A549 (cell line): ENCODE measurements at regions not wholly inside any gene's neighbourhood (a gene's known extent, or its start where the extent isn't known, plus 50 kb on each side); places are given as distances from the start of the nearest gene placed in this dataset.

Source experiments
- POLR2A ChIP-seq: IDR thresholded peaks from 2 replicates; pipeline ENCODE4 v1.6.1; 2012; ENCODE audit warnings: mild to moderate bottlenecking, low read length
- ZFP36 ChIP-seq: fragments of 450-650 bp; IDR thresholded peaks from 2 replicates; pipeline ENCODE4 v1.6.1; 2014; ENCODE audit warnings: borderline replicate concordance; ENCODE audit not compliant: partially characterized antibody

GRCh38 chr11:95304777-95305176 lies 73.8 kb upstream of the SESN3 start:
- no peak for TF ChIP-seq ZFP36
- TF ChIP-seq POLR2A, result no peak
